Stimulated activated CD4-positive, alpha-beta T cell treated with anti-CD3 and anti-CD28 coated beads, Interleukin-1b, Interleukin-23, amount 100 ng/mL, for 24 hours (primary cell): ENCODE measurements at regions not wholly inside any gene's neighbourhood (a gene's known extent, or its start where the extent isn't known, plus 50 kb on each side); places are given as distances from the start of the nearest gene placed in this dataset.

Source experiments
- DNase-seq, 4 experiments: peaks; one replicate each; pipeline ENCODE4 v3.0.0-alpha.2; 2020; ENCODE audit warnings: low read depth in 4 of 4, low spot score in 1 of 4

GRCh38 chr15:70257573-70258248 is 160.0 kb upstream of the TLE3 start:
- DNase-seq, result no peak

GRCh38 chr15:70257047-70257446 is 159.3 kb upstream of the TLE3 start:
- no peak for DNase-seq

GRCh38 chr15:70254311-70254869 is 156.7 kb upstream of the TLE3 start:
- no peak for DNase-seq

- DNase-seq, result no peak
These were observed 155.9 kb upstream of the TLE3 start for GRCh38 chr15:70253461-70254156.

GRCh38 chr15:70252951-70253320 is 155.2 kb upstream of the TLE3 start:
- DNase-seq, result no peak

- DNase-seq, result no peak
These were observed 154.6 kb upstream of the TLE3 start for GRCh38 chr15:70252056-70252950.

GRCh38 chr15:70251246-70251990 is 153.7 kb upstream of the TLE3 start:
- DNase-seq, result no peak

GRCh38 chr15:70250208-70251201 is 152.8 kb upstream of the TLE3 start:
- no peak for DNase-seq

- no peak for DNase-seq
These were observed 151.9 kb upstream of the TLE3 start for GRCh38 chr15:70249616-70250015.

GRCh38 chr15:70248116-70249025 is 150.7 kb upstream of the TLE3 start:
- no peak for DNase-seq

- DNase-seq, result no peak
These were observed 149.6 kb upstream of the TLE3 start for GRCh38 chr15:70247281-70247680.

- no peak for DNase-seq
These were observed 149.0 kb upstream of the TLE3 start for GRCh38 chr15:70246623-70247220.

- no peak for DNase-seq
These were observed 148.4 kb upstream of the TLE3 start for GRCh38 chr15:70245932-70246622.

- no peak for DNase-seq
These were observed 147.3 kb upstream of the TLE3 start for GRCh38 chr15:70244978-70245542.

- no peak for DNase-seq
These were observed 146.2 kb upstream of the TLE3 start for GRCh38 chr15:70243686-70244540.

GRCh38 chr15:70242951-70243685 is 145.4 kb upstream of the TLE3 start:
- no peak for DNase-seq
